Fibroblast of pulmonary artery (primary cell): ENCODE measurements at regions not wholly inside any gene's neighbourhood (a gene's known extent, or its start where the extent isn't known, plus 50 kb on each side); places are given as distances from the start of the nearest gene placed in this dataset.

Experiments
- DNase-seq: peaks from one replicate; pipeline ENCODE4 v3.0.0-alpha.2; 2010; ENCODE audit warnings: low read depth
- H3K4me3 ChIP-seq: replicated peaks from 2 replicates; pipeline ENCODE4 v1.5.1; 2011; ENCODE audit warnings: low read depth, mild to moderate bottlenecking, control low read depth, low read length, moderate library complexity
- TF ChIP-seq, protein P1 (sequence below): IDR thresholded peaks from 2 replicates; pipeline ENCODE4 v1.5.1; 2011; ENCODE audit warnings: mild to moderate bottlenecking, control low read depth, low read length, inconsistent platforms; ENCODE audit errors: missing control alignments

DNA sequence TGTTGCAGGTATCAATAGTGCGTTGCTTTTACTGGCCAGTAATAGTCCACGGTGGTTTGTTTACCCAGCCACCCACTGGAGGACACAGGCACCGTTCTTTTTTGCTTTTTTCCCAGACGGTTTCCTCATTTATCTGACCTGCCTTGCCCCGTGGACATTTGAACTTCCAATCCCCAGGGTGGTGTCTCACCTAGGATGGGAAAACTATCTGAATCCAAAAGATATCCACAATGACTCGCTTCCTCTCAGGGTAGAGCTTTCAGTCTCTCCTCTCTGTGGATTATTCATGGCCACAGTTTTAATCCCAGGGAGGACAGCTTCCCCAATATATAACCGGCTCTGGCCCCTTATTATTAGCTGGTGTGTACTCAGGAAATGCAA, 170.8 kb downstream of the FOXO1 start:
- no peak for DNase-seq
- no peak overlapping the region for H3K4me3 ChIP-seq
- TF ChIP-seq, protein P1, sequence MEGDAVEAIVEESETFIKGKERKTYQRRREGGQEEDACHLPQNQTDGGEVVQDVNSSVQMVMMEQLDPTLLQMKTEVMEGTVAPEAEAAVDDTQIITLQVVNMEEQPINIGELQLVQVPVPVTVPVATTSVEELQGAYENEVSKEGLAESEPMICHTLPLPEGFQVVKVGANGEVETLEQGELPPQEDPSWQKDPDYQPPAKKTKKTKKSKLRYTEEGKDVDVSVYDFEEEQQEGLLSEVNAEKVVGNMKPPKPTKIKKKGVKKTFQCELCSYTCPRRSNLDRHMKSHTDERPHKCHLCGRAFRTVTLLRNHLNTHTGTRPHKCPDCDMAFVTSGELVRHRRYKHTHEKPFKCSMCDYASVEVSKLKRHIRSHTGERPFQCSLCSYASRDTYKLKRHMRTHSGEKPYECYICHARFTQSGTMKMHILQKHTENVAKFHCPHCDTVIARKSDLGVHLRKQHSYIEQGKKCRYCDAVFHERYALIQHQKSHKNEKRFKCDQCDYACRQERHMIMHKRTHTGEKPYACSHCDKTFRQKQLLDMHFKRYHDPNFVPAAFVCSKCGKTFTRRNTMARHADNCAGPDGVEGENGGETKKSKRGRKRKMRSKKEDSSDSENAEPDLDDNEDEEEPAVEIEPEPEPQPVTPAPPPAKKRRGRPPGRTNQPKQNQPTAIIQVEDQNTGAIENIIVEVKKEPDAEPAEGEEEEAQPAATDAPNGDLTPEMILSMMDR, result no peak

DNA sequence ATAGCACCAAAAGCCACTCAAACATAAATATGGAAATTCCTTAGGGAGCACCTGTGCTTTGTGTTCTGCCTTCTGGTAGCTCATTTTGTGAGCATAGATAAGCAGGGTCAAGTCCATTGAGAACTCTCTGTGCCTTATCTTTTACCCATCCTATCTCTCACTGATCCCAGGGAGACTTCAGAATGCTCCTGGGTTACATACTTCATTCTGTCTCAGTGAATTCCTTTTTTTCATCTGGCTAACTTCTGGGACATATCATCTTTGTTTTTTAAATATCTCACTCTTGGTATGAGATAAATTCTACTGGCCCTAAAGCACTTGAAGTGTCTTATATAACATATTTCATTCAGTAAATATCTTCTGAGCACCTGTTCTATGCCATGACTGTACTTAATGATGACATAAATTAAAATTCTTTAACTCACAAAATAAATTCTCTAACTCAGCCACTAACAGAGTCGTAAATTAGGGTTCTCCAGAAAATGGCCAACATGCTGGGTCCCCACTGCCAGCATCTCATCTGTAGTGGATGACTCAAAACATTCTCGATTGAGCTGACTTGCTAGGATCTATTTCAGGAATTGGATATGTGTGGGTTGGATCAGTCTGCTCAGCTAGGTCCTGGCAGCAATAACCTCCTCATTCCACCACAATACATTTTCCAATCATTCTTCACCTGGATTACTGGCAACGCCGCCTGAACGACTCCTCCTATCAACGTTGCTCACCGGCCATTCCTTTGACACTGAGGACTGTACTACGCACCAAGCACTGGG, 170.2 kb downstream of the FOXO1 start:
- H3K4me3 ChIP-seq, result no peak overlapping the region
- DNase-seq, result no peak
- TF ChIP-seq, protein P1, result no peak

DNA sequence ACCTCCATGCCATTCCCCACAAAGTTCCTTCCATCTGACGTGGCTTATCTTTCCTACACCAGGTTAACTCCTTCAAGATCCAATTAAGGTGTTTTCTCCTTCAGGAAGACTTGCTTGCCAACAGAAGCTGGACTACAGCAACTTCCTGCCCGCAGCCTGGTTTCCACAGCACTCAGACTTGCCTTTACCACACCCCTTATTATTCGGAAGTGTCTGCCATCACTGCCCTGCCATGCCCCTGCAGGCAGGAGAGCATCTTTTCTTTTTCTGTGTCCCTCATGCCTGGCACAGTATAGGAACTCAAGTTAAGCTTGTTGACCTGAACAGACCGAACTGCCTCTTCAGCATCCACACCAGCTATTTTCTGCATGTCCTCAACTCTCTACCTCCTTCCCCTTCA, 168.0 kb downstream of the FOXO1 start:
- TF ChIP-seq, protein P1, result no peak
- H3K4me3 ChIP-seq, result no peak overlapping the region
- no peak for DNase-seq

DNA sequence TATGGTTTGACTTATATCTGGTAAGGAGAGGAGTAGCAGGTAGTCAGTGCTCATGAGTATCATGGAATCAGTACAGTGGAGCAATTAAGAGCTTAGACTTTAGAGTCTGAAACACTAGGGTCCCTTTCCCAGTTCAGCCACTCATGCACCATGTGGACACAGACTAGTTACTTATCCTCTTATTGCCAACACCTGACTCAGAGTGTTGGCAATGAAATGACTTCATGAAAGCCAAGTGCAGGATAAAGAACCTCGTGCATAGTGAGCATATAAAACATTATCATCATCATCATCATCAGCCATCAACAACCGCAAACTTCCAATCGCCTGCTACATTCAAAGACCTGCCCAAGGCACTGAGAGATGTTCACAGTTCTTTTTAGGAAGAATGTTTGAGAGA, 164.2 kb downstream of the FOXO1 start:
- TF ChIP-seq, protein P1, result no peak
- DNase-seq, result no peak

DNA sequence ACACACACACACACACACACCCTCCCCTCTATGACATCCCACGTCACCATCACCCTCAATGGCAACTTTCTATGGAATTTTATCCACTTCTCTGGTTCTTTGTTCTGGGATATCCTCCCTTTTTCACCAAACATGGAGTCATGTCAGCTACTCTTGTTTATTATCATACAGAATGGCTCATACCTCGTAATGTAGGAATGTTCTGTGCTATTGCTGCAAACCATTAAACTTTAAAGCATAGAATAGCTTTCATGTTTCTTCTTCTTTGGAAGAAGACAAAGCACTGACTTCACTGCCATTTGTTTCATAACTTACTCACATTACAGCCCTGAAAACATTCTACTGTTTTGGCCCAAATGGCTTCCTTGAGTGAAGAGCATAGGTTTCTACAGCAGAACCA, 163.4 kb downstream of the FOXO1 start:
- no peak for DNase-seq
- no peak overlapping the region for H3K4me3 ChIP-seq
- TF ChIP-seq, protein P1, result no peak

More for the DNA sequence above, 164.2 kb downstream of the FOXO1 start:
- no peak overlapping the region for H3K4me3 ChIP-seq

DNA sequence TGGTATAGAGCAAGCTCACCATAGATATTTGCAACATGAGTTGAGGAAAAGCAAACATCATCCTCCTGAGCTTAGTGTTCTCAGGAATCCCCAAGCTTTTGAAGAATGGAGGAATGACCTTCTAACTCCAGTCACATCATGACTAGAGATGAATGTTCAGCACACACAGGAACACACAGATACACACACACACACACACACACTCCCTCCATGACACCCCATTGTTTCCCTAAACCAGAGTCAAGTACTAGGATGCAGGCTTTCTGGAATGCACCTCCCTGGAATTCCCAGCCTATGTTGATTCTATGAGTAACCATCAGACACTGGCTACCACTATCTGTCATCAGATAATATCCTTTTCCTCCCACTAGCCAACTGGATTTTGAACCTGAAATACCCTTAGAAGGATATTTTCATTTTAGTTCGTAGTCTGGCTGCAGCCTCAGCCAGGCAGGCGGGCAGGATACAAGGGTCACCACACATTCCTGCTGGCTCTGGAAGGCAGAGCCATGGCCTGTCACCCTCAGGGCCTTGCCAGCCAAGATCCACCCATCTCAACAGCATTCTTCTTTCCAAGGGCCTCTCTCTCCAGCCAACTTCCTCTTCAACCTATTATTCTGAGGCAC, 162.4 kb downstream of the FOXO1 start:
- TF ChIP-seq, protein P1, result no peak
- H3K4me3 ChIP-seq, result no peak overlapping the region
- peak; percentile 98 for DNase-seq
